ENCODE measurements at regions not wholly inside any gene's neighbourhood (a gene's known extent, or its start where the extent isn't known, plus 50 kb on each side); places are given as distances from the start of the nearest gene placed in this dataset.
"Not testable (repeated sequence)": the region's sequence is repeated elsewhere in the genome, so short reads cannot be mapped to it uniquely, and the experiment has no call there.

- DNase-seq: no peak
Observed at GRCh38 chr6:3619800-3620199, 131.7 kb downstream of the PXDC1 start.

DNA sequence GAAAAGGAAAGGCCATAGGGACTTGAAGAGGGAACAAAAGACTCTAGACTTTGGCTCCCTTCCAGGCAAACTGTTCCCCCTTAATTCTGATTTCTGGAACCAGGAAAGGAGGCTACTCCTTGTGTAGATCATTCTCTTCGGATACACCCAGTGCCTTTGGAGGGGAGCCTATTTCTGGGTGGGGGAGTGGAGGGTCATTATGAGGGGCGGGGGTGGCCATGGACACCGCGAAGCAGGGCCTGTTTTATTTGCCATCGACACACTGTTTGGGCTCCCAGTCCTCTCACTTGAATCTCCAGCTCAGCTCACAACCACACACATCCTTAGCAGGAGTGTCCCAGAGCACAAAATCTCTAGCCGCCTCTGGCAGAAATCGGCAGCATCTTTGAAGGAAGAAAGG lies 132.3 kb downstream of the PXDC1 start:
- no peak for DNase-seq

DNA sequence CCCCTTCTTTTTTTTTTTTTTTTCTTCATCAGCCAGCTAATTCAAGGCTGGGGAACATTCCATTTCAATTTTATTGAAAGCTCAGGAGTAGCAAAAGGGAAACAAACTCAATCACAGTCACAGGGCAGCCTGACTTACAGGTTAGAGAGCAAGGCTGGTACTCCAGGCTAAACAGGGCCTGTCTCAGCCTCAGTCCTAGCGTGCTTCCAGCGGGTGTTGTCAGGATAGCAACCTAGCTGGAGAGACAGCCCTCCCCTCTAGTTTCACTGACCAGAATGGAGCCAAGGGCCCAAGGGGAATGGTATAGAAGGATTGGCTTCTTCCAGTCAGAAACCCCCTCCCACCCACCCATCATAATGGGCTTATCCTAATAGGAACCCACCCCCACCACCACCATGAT lies 132.9 kb downstream of the PXDC1 start:
- DNase-seq: no peak

GRCh38 chr6:3617681-3618311 lies 133.7 kb downstream of the PXDC1 start:
- DNase-seq: no peak

GRCh38 chr6:3617192-3617631 lies 134.3 kb downstream of the PXDC1 start:
- no peak for DNase-seq

DNA sequence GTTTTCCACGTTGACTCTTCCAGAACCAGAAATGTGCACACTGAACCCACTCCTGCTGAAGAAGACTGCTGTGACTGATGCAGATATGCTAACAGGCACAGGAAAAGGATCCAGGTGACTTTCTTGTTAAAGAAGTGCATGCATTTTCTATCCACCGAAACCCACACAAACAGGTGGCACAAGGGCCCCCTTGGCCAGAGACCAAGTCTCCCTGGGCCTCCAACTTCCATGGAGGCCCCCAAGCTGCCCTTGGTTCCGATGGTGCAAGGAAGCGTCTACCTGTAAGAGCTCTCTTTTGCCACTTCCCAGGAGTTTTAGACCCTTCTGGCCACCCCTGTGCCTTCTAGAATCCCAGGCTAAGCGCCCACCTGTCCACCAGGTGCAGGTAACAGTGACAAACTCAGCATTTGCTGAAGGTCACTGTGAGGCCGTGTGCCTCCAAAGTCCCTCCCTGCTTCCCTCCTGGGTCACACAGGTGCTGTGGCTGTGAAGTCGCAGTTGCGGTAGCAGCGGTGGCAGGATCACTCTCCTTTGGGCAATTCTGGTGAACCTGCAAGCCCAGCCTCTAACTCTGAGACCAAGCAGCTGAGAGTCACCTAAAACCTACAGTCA lies 134.8 kb downstream of the PXDC1 start:
- no peak for DNase-seq

DNA sequence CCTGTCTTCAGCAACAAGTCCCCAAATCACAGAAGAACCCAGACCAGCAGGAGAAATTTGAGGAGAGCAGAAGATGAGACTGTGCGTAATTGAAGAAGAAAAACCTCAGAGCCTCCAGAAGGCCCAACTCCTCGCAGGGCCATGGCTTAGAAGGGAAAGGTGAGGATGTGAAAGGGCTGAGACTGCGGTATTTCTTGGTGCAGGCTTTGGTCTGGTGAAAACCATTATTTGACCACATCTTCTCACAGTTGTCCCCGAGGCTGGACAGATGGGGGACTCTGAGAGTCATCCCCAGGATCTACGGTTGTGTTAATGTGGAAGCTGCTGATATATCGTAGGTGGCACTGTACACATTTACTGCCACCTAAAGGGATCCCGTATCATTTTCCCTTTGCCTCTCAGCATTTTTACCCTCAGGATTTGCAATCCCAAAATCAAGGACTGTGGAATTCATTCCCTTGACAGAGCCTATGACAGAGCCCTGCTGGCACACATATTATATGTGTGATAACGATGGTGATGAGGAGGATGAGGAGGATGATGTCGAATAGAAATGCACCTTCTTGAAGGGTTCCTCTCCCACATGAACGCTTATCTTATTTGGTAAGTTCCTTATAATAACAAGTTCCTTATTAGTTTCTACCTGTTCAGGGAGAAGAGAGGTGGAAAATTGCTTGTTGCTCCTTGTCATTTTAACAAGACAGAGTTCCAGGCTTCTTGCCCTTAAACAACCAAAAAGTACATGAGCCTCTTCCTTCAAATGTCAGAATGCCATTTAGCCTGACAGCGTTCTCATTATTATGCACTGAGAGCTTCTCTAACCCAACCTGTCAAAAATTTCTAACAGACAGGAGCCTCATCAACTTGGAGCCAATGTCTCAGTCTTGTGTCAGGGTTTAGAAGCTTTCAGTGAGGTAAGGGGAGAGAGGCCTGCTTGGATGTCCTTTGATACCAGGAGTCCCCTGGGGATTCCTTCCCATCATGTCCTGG lies 135.8 kb downstream of the PXDC1 start:
- no peak for DNase-seq

GRCh38 chr6:3614918-3615317 lies 136.6 kb downstream of the PXDC1 start:
- no peak for DNase-seq

DNA sequence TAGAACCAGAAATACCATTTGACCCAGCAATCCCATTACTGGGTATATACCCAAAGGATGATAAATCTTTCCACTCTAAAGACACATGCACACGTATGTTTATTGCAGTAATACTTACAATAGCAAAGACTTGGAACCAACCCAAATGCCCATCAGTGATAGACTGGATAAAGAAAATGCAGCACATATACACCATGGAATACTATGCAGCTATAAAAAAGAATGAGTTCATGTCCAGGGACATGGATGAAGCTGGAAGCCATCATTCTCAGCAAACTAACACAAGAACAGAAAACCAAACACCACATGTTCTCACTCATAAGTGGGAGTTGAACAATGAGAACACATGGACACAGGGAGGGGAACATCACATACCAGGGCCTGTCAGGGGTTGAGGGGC lies 137.9 kb downstream of the PXDC1 start:
- DNase-seq: not testable (repeated sequence)

- no peak for DNase-seq
Observed at GRCh38 chr6:3612341-3613041, 139.0 kb downstream of the PXDC1 start.

GRCh38 chr6:3610921-3611320 lies 140.6 kb downstream of the PXDC1 start:
- DNase-seq: no peak

GRCh38 chr6:3610206-3610605 lies 141.3 kb downstream of the PXDC1 start:
- DNase-seq: no peak

- DNase-seq: no peak
Observed at GRCh38 chr6:3609388-3609787, 142.1 kb downstream of the PXDC1 start.

GRCh38 chr6:3608159-3608558 lies 143.4 kb downstream of the PXDC1 start:
- no peak for DNase-seq

- no peak for DNase-seq
Observed at GRCh38 chr6:3607599-3607998, 143.9 kb downstream of the PXDC1 start.

DNA sequence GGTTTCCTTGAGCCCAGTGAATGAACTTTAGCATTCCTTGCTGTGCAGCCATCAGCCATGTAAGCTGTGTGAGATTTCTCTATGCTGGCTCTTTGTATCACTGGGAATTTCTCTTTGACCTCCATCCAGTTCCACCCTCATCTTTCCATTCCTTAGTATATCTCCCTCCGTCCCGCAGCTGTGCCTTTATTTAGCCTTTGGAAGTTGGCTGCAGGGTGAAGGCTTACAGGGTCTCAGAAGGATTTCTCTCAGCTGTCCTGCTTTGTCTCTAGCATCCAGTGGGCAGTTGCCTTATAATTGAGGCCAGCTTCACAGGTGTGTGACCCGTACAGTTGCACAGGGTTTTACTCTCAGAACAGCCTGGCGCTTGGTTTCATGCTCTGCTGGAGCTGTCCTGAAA lies 144.3 kb downstream of the PXDC1 start:
- no peak for DNase-seq

- no peak for DNase-seq
Observed at GRCh38 chr6:3603340-3604130, 146.7 kb upstream of the SLC22A23 start.

GRCh38 chr6:3601570-3601969 lies 144.7 kb upstream of the SLC22A23 start:
- DNase-seq: no peak

DNA sequence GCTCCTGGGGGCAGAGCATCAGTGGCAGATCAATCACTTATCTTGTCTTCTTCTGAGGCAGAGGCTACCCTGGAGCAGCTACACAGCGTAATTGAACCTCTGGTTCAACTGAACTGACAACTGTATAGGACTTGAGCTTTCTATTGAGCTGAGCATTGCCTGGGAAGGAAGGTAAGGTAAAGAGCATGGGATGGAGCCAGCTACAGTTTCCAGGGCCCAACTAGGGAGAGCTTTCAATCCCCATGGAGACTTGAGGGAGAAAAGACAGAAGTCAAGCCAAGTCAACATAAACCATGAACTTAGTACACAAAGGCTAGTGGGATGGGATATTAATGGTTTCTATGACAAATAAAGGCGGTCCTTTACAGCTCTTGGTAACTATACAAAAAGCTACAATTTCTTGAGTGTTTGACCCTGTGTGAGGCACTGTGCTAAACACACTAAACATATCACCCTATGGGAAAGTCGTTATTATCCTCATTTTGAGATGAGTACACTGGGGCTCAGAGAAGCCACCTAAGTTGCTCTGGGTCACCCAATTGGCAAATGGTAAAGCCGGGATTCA lies 140.7 kb upstream of the SLC22A23 start:
- DNase-seq: no peak

GRCh38 chr6:3596766-3597165 lies 139.9 kb upstream of the SLC22A23 start:
- no peak for DNase-seq

DNA sequence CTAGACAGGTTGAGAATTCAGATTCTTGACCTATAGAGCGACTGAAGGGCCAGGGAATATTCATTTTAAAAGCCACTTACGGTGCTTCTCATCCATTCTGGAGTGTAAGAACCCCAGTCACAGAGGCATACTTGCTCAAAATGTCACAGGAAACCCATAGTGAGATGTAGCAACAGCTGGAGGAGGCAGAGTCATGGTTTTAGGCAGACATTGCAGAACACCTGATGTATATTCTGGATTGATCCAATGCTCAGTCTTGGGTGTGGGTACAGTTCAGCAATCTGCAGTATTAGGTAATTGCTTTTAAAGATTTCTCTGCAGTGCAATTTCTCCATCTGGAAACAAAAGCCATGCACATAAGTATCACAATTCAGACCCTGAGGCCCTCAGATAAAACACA lies 137.4 kb upstream of the SLC22A23 start:
- no peak for DNase-seq

All from right lung (tissue), 2 donors.